ENCODE measurements at regions not wholly inside any gene's neighbourhood (a gene's known extent, or its start where the extent isn't known, plus 50 kb on each side); places are given as distances from the start of the nearest gene placed in this dataset.
"Not testable (repeated sequence)": the region's sequence is repeated elsewhere in the genome, so short reads cannot be mapped to it uniquely, and the experiment has no call there.

- DNase-seq (ENCODE audit: low read depth), result peak; percentile 6
Measured at GRCh38 chr6:168852376-168852884, 401.2 kb downstream of the THBS2 start.

DNA sequence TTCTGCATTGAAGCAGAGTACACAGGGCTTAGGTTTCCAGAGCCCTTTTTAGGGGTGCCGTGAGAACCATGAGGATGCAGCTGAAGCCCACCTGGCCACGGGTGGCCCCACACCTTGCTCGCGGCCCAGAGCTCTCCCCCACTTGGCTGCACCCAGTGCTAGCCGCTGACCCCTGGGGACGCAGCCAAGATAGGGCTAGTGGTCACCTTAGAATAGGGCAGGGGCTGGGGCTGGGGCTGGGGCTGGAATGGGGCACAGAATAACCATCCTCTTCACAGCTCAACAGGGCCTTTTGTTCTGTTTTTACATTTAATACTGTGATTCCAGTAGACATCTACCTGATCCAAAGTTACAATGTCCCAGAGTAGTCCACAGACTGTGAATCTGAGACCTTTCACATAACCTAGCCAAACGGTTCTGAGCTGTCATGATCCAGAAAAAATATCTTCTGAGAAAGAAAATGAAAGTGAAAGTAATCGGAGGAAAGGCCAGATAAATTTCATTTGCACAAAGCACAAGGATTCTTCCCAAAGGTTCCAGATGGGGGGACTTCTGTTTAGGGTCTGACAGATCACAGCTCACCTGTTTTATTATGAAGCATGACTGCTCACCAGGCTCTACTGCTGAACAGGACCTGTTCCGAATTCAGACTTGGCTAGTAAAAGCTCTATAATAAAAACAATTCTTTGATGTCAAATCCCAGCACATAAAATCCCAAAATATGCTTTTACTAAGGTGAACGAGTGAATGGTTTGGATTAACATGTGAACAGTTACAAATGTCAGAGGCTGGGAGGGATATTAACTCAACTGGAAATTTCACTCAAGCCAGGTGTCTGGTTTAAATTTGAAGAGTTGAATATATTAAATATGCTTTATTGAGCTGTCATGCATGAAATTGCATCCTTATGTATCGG, 401.9 kb downstream of the THBS2 start:
- peak; percentile 54 for DNase-seq (ENCODE audit: low read depth)

DNA sequence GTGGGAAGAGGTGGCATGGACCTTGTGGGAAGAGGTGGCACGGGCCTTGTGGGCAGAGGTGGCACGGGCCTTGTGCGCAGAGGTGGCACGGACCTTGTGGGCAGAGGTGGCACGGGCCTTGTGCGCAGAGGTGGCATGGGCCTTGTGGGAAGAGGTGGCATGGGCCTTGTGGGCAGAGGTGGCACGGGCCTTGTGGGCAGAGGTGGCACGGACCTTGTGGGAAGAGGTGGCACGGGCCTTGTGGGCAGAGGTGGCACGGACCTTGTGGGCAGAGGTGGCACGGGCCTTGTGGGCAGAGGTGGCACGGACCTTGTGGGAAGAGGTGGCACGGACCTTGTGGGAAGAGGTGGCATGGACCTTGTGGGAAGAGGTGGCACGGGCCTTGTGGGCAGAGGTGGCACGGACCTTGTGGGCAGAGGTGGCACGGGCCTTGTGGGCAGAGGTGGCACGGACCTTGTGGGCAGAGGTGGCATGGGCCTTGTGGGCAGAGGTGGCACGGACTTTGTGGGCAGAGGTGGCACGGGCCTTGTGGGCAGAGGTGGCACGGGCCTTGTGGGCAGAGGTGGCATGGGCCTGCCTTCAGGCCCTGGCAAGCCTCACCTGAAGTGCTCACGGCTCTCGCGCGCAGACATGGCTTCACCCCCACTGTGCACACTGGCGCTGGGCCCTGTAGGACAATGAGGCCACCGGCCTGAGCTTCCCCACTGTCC, 403.5 kb downstream of the THBS2 start:
- DNase-seq (ENCODE audit: low read depth), result not testable (repeated sequence)

- DNase-seq (ENCODE audit: low read depth), result no peak
Measured at GRCh38 chr6:168849459-168849858, 404.2 kb downstream of the THBS2 start.

- DNase-seq (ENCODE audit: low read depth), result no peak
Measured at GRCh38 chr6:168848797-168849196, 404.8 kb downstream of the THBS2 start.

GRCh38 chr6:168844821-168845609, 404.0 kb downstream of the SMOC2 start:
- DNase-seq (ENCODE audit: low read depth), result no peak

DNA sequence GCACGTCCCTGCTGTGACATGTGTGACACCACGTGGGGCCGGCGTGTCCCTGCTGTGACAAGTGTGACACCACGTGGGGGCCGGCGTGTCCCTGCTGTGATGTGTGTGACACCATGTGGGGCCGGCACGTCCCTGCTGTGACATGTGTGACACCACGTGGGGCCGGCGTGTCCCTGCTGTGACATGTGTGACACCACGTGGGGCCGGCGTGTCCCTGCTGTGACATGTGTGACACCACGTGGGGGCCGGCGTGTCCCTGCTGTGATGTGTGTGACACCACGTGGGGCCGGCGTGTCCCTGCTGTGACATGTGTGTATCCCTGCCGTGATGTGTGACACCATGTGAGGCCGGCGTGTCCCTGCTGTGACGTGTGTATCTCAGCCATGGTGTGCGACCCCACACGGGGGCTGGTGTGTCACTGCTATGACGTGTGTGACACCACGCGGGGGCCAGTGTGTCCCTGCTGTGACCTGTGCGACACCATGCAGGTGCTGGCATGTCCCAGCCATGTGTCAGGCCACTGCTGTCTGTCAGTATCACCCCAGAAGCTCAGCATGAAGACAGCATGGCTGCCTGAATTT, 401.7 kb downstream of the SMOC2 start:
- not testable (repeated sequence) for DNase-seq (ENCODE audit: low read depth)

GRCh38 chr6:168841609-168842278, 400.8 kb downstream of the SMOC2 start:
- DNase-seq (ENCODE audit: low read depth), result no peak

DNA sequence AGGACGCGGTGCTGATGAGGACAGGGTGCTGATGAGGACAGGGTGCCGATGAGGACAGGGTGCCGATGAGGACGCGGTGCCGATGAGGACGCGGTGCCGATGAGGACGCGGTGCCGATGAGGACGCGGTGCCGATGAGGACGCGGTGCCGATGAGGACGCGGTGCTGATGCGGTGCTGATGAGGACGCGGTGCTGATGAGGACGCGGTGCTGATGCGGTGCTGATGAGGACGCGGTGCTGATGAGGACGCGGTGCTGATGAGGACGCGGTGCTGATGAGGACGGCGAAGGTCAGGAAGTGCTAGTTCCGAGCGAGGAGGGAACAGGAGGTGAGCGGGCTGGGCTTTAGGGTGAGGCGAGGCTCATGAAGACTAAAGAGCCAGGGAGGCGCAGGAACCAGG, 399.9 kb downstream of the SMOC2 start:
- not testable (repeated sequence) for DNase-seq (ENCODE audit: low read depth)

DNA sequence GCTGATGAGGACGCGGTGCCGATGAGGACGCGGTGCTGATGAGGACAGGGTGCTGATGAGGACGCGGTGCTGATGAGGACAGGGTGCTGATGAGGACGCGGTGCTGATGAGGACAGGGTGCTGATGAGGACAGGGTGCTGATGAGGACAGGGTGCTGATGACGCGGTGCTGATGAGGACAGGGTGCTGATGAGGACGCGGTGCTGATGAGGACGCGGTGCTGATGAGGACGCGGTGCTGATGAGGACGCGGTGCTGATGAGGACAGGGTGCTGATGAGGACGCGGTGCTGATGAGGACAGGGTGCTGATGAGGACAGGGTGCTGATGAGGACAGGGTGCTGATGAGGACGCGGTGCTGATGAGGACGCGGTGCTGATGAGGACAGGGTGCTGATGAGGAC, 399.3 kb downstream of the SMOC2 start:
- not testable (repeated sequence) for DNase-seq (ENCODE audit: low read depth)

DNA sequence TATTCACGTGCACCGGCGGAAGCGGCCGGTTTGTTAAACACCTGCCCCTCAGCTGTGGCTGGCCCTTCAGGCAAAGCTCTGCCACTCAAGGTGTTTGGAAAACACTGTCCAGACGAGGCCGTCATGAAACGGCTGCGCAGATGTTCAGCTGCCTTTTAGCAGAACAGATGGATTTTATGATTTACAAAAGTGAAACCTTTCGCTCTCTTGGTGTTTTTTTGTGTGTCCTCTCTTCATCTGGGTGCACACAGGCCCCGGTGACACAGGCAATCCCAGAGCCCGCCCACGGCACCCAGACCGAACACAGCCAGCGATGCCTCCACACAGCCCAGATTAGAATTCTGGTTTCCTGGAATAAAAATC, 397.0 kb downstream of the SMOC2 start:
- no peak for DNase-seq (ENCODE audit: low read depth)

- no peak for DNase-seq (ENCODE audit: low read depth)
Measured at GRCh38 chr6:168837254-168838036, 396.5 kb downstream of the SMOC2 start.

- DNase-seq (ENCODE audit: low read depth), result no peak
Measured at GRCh38 chr6:168835991-168836390, 395.0 kb downstream of the SMOC2 start.

- no peak for DNase-seq (ENCODE audit: low read depth)
Measured at GRCh38 chr6:168834801-168835200, 393.8 kb downstream of the SMOC2 start.

GRCh38 chr6:168834042-168834587, 393.1 kb downstream of the SMOC2 start:
- no peak for DNase-seq (ENCODE audit: low read depth)

DNA sequence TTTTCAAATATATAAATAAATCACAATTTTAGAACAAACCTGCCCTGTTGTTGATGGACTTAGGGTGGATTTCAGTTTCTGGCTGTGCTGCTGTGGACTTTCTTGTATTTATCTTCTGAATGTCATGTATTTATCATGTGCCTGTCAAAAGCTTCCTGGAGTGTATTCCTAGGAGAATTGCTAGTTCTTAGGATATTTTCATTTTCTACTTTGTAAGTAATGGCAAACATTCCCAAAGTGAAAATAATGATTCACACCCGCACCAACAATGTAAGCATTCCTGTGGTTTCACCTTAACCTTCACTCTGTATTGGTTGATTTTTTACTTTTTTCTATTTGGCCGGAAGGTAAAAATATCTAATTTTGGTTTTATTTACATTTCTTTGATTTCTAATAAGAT, 387.8 kb downstream of the SMOC2 start:
- DNase-seq (ENCODE audit: low read depth), result no peak

GRCh38 chr6:168828035-168828434, 387.1 kb downstream of the SMOC2 start:
- DNase-seq (ENCODE audit: low read depth), result no peak

DNA sequence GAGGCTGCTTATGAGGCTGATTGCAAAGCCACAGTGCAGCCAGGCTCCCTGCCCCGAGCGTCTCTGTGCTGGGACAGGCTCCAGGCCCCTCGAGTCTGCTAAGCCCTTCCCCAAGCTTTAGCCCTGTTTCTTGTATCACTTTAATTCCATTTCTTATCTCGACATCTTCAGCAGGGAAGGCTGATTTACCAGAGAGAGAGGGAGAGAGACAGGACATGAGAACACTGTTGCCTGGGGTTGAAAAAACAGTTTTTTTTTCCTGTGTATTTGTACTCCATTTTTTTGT, 386.5 kb downstream of the SMOC2 start:
- no peak for DNase-seq (ENCODE audit: low read depth)

DNA sequence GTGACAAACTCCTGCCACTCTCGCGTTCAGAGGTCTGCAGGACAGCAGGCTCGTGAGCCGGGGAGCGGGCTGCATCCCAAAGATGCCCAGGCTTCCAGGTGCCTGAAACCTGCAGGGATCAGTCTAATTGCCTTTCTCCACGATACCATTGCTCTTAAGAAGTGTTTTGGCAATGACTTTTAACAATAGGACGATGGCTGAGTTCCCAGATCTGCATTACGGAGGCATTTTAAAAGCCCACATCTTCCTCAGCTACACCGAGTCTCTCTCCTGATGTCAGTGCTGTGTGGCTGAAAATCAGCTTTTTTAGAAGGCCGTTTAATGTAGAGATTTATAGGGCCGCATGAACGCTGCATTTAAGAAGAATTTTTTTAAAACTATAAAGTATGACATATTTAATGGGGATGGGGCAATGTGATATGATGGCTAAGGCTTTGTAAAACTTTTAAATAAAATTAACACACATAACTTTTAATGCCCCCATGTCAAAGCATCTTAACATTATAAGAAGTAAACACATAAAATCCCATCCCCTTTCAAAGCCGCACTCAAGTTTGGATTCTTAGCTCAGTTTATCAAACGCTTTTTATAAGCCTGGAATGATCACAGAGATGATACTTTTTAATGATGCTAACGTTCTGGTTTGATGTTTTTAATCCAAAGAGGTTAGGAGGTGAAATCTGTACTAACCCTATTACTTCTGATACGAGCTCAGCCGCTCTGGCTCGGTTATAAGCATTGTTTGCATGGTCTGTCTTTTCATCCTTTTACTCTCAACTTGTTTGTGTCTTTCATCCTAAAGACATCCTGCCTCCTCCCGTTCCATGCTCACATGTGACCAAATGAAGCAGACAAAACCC, 386.0 kb downstream of the SMOC2 start:
- DNase-seq (ENCODE audit: low read depth), result no peak

DNA sequence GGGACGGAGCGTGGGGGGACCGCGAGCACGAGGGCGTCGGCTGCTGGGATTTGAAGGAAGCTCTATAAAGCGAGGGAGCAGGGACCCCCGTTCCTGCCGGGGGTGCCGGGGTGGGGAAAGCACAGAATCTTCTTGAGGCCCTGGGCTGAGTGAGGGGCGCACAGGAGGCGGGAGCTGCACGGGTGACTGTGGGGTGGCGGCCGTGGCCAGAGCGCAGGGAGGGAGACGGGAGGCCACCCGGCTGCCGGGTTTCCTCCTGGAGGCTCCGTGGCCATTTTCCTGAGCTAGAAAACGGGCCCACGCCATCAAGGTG, 385.1 kb downstream of the SMOC2 start:
- DNase-seq (ENCODE audit: low read depth), result no peak
